ENCODE measurements at regions not wholly inside any gene's neighbourhood (a gene's known extent, or its start where the extent isn't known, plus 50 kb on each side); places are given as distances from the start of the nearest gene placed in this dataset.

GRCh38 chr13:90792335-90792734 is 555.2 kb upstream of the MIR17HG start:
- no peaks in the 10 kb centered on the region for H3K27me3 ChIP-seq
- in situ Hi-C loops (cut with MboI; ENCODE audit: low pct_ligation_motif_present in 1 of 4, low pct_unique_long_range_greater_than_20kb in 1 of 4, low sequenced_read_pairs in 3 of 4) (no loop called here), intact Hi-C loops (cut with DNase I; ENCODE audit: low total_unique reads) (no loop called here)
- no peaks in the 10 kb centered on the region for H3K9me3 ChIP-seq
- TF ChIP-seq CTCF (IDR thresholded peaks at IDR 0.05) = no peak
- TF ChIP-seq POLR2AphosphoS5 (IDR thresholded peaks at IDR 0.05) = no peak
- TF ChIP-seq POLR2A (IDR thresholded peaks at IDR 0.05) = no peak
- TF ChIP-seq EP300 (IDR thresholded peaks at IDR 0.05; ENCODE audit: low read depth) = no peak
- WGBS, 2 donors (ENCODE audit: low coverage in 1 of 2) = 63 to 69% methylated on average over 1 of the region's 1 CpG
- H3K4me3 ChIP-seq = no peak overlapping the region
- H3K36me3 ChIP-seq = no peaks in the 10 kb centered on the region
- no peaks in the 10 kb centered on the region for H3K4me1 ChIP-seq
- no peak for DNase-seq
- H3K27ac ChIP-seq = no peak overlapping the region

- Histone ChIP-seq H3K4me3 (no peak overlapping the region), H3K36me3 (no peaks in the 10 kb centered on the region), H3K9me3 (no peaks in the 10 kb centered on the region), H3K4me1 (no peaks in the 10 kb centered on the region), H3K27me3 (no peaks in the 10 kb centered on the region), H3K27ac (no peak overlapping the region)
- no peak for DNase-seq
- in situ Hi-C loops (cut with MboI; ENCODE audit: low pct_ligation_motif_present in 1 of 4, low pct_unique_long_range_greater_than_20kb in 1 of 4, low sequenced_read_pairs in 3 of 4) (no loop called here), intact Hi-C loops (cut with DNase I; ENCODE audit: low total_unique reads) (no loop called here)
- WGBS, 2 donors (ENCODE audit: low coverage in 1 of 2) = 84 to 86% methylated on average over 3 of the region's 3 CpGs
- TF ChIP-seq POLR2A (IDR thresholded peaks at IDR 0.05) (no peak), EP300 (IDR thresholded peaks at IDR 0.05; ENCODE audit: low read depth) (no peak), CTCF (IDR thresholded peaks at IDR 0.05) (no peak), POLR2AphosphoS5 (IDR thresholded peaks at IDR 0.05) (no peak)
These were observed 554.1 kb upstream of the MIR17HG start for GRCh38 chr13:90793261-90793820.

GRCh38 chr13:90796474-90796873 is 551.0 kb upstream of the MIR17HG start:
- intact Hi-C loops (cut with DNase I; ENCODE audit: low total_unique reads) (no loop called here), in situ Hi-C loops (cut with MboI; ENCODE audit: low pct_ligation_motif_present in 1 of 4, low pct_unique_long_range_greater_than_20kb in 1 of 4, low sequenced_read_pairs in 3 of 4) (no loop called here)
- H3K27me3 ChIP-seq = no peaks in the 10 kb centered on the region
- WGBS, 2 donors (ENCODE audit: low coverage in 1 of 2) = 83 to 93% methylated on average over 3 to 4 of the region's 4 CpGs
- DNase-seq = no peak
- TF ChIP-seq POLR2A (IDR thresholded peaks at IDR 0.05) = no peak
- TF ChIP-seq CTCF (IDR thresholded peaks at IDR 0.05) = no peak
- TF ChIP-seq POLR2AphosphoS5 (IDR thresholded peaks at IDR 0.05) = no peak
- no peak for TF ChIP-seq EP300 (IDR thresholded peaks at IDR 0.05; ENCODE audit: low read depth)
- H3K4me1 ChIP-seq = no peaks in the 10 kb centered on the region
- H3K9me3 ChIP-seq = no peaks in the 10 kb centered on the region
- no peaks in the 10 kb centered on the region for H3K36me3 ChIP-seq
- no peak overlapping the region for H3K4me3 ChIP-seq
- no peak overlapping the region for H3K27ac ChIP-seq

GRCh38 chr13:90797335-90797734 is 550.2 kb upstream of the MIR17HG start:
- Histone ChIP-seq H3K4me3 (no peak overlapping the region), H3K27me3 (no peaks in the 10 kb centered on the region), H3K4me1 (no peaks in the 10 kb centered on the region), H3K36me3 (no peaks in the 10 kb centered on the region), H3K27ac (no peak overlapping the region), H3K9me3 (no peaks in the 10 kb centered on the region)
- in situ Hi-C loops (cut with MboI; ENCODE audit: low pct_ligation_motif_present in 1 of 4, low pct_unique_long_range_greater_than_20kb in 1 of 4, low sequenced_read_pairs in 3 of 4) = no loop called here
- TF ChIP-seq POLR2A (IDR thresholded peaks at IDR 0.05) (no peak), CTCF (IDR thresholded peaks at IDR 0.05) (no peak), POLR2AphosphoS5 (IDR thresholded peaks at IDR 0.05) (no peak), EP300 (IDR thresholded peaks at IDR 0.05; ENCODE audit: low read depth) (no peak)
- WGBS, 2 donors (ENCODE audit: low coverage in 1 of 2) = 40 to 88% methylated on average over 1 to 2 of the region's 2 CpGs
- intact Hi-C loops (cut with DNase I; ENCODE audit: low total_unique reads) = no loop called here
- no peak for DNase-seq
